IMR-90 (cell line): ENCODE measurements at regions not wholly inside any gene's neighbourhood (a gene's known extent, or its start where the extent isn't known, plus 50 kb on each side); places are given as distances from the start of the nearest gene placed in this dataset.

ENCODE experiments used
- CTCF ChIP-seq: conservative IDR thresholded peaks from 2 replicates; pipeline ENCODE4 v1.5.1; 2012; ENCODE audit warnings: mild to moderate bottlenecking, low read depth, low read length, improper control_type of control experiment
- POLR2A ChIP-seq: IDR thresholded peaks from 2 replicates; pipeline ENCODE4 v1.6.1; 2012; ENCODE audit warnings: mild to moderate bottlenecking, low read depth, low read length

- TF ChIP-seq CTCF = no peak
- TF ChIP-seq POLR2A = no peak
Observed at GRCh38 chr3:175940881-175941280, 1081.7 kb downstream of the NAALADL2 start.
